AG09319 (cell line): ENCODE measurements at regions not wholly inside any gene's neighbourhood (a gene's known extent, or its start where the extent isn't known, plus 50 kb on each side); places are given as distances from the start of the nearest gene placed in this dataset.

Source experiments
- DNase-seq: peaks from one replicate; pipeline ENCODE4 v3.0.0-alpha.2; 2010; ENCODE audit warnings: low read depth; ENCODE audit errors: extremely low read depth
- TF ChIP-seq, protein P1 (sequence below): IDR thresholded peaks from 2 replicates; pipeline ENCODE4 v1.5.1; 2011; ENCODE audit warnings: low read depth, mild to moderate bottlenecking, inconsistent platforms, low read length, moderate library complexity

DNA sequence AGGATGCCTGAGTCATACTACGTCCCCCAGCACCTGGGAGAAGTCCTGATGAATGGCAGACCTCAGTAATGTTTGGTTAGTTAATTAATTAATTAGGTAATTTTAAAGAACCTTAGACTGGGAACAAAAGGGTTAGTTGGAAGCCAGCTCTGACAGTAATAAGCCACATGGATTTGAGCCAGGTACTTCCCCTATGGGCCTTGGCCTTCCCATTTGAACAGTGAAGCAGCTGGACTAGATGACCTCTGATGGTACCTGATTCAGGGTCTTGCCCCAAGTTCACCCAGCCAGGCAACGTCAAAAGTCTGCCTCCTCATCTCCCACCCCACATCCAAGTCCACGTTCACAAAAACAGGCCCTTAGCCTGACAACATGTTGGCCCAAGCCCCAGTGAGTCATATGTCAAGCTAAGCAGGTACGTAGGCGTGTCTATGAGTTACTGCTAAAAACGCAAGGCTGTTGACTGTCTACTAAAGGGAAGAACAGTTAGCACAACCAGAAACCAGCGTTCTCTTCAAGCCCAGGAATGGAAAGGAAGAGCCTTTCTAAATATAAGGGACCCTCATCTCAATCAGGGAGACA lies 303.2 kb downstream of the ACTL7B start:
- TF ChIP-seq, protein P1, sequence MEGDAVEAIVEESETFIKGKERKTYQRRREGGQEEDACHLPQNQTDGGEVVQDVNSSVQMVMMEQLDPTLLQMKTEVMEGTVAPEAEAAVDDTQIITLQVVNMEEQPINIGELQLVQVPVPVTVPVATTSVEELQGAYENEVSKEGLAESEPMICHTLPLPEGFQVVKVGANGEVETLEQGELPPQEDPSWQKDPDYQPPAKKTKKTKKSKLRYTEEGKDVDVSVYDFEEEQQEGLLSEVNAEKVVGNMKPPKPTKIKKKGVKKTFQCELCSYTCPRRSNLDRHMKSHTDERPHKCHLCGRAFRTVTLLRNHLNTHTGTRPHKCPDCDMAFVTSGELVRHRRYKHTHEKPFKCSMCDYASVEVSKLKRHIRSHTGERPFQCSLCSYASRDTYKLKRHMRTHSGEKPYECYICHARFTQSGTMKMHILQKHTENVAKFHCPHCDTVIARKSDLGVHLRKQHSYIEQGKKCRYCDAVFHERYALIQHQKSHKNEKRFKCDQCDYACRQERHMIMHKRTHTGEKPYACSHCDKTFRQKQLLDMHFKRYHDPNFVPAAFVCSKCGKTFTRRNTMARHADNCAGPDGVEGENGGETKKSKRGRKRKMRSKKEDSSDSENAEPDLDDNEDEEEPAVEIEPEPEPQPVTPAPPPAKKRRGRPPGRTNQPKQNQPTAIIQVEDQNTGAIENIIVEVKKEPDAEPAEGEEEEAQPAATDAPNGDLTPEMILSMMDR = no peak
- no peak for DNase-seq

GRCh38 chr9:108551030-108551841 lies 304.6 kb downstream of the ACTL7B start:
- TF ChIP-seq, protein P1 = no peak
- peak; percentile 82 for DNase-seq

DNA sequence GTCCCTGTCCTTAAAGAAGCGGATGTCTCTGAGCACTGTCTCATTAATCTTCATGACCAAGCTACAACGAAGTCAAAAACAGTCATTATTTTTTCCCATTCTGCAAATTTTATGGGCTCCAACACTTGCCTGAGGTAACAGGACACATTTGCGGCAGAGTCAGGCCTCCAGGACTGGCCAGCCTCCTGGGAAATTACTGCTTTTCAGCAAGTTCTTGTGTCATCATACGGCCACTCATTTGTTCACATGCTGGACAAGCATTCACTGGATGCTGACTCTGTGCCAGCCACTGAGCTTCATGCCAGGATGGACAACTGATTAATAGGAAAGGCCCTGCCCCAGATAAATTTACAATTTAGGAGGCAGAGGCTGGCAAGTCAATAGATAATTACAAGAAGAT lies 305.7 kb downstream of the ACTL7B start:
- TF ChIP-seq, protein P1 = no peak
- no peak for DNase-seq

- TF ChIP-seq, protein P1 = no peak
- no peak for DNase-seq
Measured at GRCh38 chr9:108549184-108549583, 306.6 kb downstream of the ACTL7B start.

DNA sequence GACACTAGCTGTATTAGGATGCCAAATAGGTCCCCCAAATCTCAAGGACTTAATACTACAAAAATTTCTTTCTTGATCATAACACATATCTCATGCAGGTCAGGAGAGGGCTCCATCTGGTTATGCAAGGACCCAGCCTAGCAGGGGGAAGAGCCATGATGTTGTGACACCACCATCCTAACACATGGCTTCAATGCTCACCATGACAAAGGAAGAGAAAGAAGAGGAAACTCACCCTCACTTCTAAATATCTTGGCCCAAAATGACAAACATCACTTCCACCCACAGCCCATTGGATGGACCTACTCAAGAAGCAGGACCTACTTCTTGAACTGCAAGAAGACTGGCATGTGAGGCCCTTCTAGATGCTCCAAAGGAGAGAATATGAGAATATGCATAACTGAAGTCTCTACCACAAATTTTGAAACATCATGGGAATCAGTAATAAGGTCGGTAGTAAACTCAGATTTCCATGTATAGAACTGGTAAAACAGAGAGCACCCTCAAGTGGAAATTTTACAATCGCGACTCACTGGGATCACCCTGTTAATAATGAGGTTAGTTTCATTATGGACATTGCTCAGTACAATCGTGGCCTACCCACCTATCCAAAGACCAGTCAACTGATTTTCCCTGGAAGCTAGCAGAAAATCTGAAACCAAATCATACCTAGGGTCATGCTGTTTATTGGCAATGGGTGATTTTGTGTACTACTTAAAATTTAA lies 308.2 kb downstream of the ACTL7B start:
- no peak for DNase-seq
- TF ChIP-seq, protein P1 = no peak

GRCh38 chr9:108546215-108546614 lies 309.6 kb downstream of the ACTL7B start:
- TF ChIP-seq, protein P1 = no peak
- DNase-seq = no peak

DNA sequence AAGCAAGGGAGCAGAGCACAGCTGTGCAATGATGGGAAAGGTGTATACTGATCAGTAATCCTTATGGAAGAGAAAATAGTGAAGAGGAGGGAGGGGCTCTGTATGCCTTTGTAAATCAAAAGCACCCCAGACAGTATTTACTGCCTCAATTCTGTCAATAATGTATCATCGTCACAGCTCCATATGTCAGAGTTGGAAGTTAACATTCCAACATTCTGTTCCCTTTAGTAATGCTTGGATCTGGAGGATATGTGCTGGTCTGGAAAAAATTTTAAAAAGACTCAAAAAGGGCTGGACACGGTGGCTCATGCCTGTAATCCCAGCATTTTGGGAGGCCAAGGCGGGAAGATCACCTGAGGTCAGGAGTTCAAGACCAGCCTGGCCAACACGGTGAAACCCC lies 310.4 kb downstream of the ACTL7B start:
- TF ChIP-seq, protein P1 = no peak
- no peak for DNase-seq
